GM12878 (cell line): ENCODE measurements at regions not wholly inside any gene's neighbourhood (a gene's known extent, or its start where the extent isn't known, plus 50 kb on each side); places are given as distances from the start of the nearest gene placed in this dataset.

Experiments used
- ATAC-seq: fragments of 200-7000 bp; cut with Tn5 transposase; 3 replicates; pipeline ENCODE4 v1.9.1; 2020; ENCODE audit warnings: mild to moderate bottlenecking, moderate library complexity
- BruUV-seq: library from RNA; stranded (reverse); fragments of 400-500 nt; replicated peaks from 2 replicates; lab custom pipeline; 2021; lab: Mats Ljungman, UMichigan
- CTCF ChIA-PET: fragments of 300-600 bp; sonication (Branson Sonifier 250); formaldehyde crosslinking; extraction: SDS; loops from one replicate; lab custom pipeline; 2021; ENCODE audit warnings: inconsistent platforms; lab: Yijun Ruan, JAX
- POLR2A ChIA-PET: fragments of 350-600 bp; formaldehyde crosslinking; extraction: SDS; loops from one replicate; lab custom pipeline; 2021; ENCODE audit warnings: inconsistent platforms; lab: Charles Lee
- RAD21 ChIA-PET: fragments of 300-600 bp; sonication (Branson Sonifier 250); formaldehyde crosslinking; loops from one replicate; lab custom pipeline; 2023; ENCODE audit warnings: antibody characterized with exemption; ENCODE audit not compliant: unreplicated experiment; lab: Charles Lee
- SMC1A ChIA-PET: fragments of 300-600 bp; sonication (Branson Sonifier 250); formaldehyde crosslinking; loops from one replicate; lab custom pipeline; 2023; ENCODE audit not compliant: unreplicated experiment, uncharacterized antibody; lab: Charles Lee
- DNase-seq: peaks from one replicate; pipeline ENCODE4 v3.0.0-alpha.2; 2011; ENCODE audit warnings: low read depth, low spot score
- FAIRE-seq: peaks from 3 replicates; lab custom pipeline; 2011; peaks lifted over from hg19 to GRCh38; lab: Jason Lieb, UNC
- H2AFZ ChIP-seq: 2 replicates; pipeline ENCODE4 v1.6.0; 2011; ENCODE audit warnings: low read depth, low read length, control low read depth; ENCODE audit not compliant: control insufficient read depth
- H3K27ac ChIP-seq: 2 replicates; pipeline ENCODE4 v1.5.1; 2011; ENCODE audit warnings: control low read depth; ENCODE audit not compliant: control insufficient read depth, insufficient read depth
- H3K27me3 ChIP-seq, 2 experiments: replicated peaks in 1 of 2; 2 replicates each; pipeline versions ENCODE4 v1.6.0 to v1.6.1; 2011; ENCODE audit warnings: low read length in 1 of 2; ENCODE audit not compliant: control insufficient read depth in 2 of 2, insufficient read depth in 2 of 2
- H3K36me3 ChIP-seq, 2 experiments: 2 replicates each; pipeline ENCODE4 v1.5.1; 2011; ENCODE audit warnings: low read length in 1 of 2; ENCODE audit not compliant: control insufficient read depth in 2 of 2, insufficient read depth in 2 of 2
- H3K4me1 ChIP-seq: 2 replicates; pipeline ENCODE4 v1.6.1; 2011; ENCODE audit warnings: mild to moderate bottlenecking, low read length, moderate library complexity, mixed read lengths; ENCODE audit not compliant: control insufficient read depth, insufficient read depth
- H3K4me2 ChIP-seq: 2 replicates; pipeline ENCODE4 v1.6.0; 2011; ENCODE audit warnings: control low read depth; ENCODE audit not compliant: control insufficient read depth, insufficient read depth
- H3K4me3 ChIP-seq: fragments of 200-600 bp; sonication (generic); 2 replicates; pipeline ENCODE4 v1.5.1; 2016
- H3K79me2 ChIP-seq: 2 replicates; pipeline ENCODE4 v1.6.0; 2011; ENCODE audit warnings: low read length; ENCODE audit not compliant: control insufficient read depth, insufficient read depth
- H3K9ac ChIP-seq: 2 replicates; pipeline ENCODE4 v1.8.0; 2011; ENCODE audit warnings: low read length, control low read depth, mixed read lengths; ENCODE audit not compliant: control insufficient read depth, insufficient read depth
- H3K9me3 ChIP-seq: replicated peaks from 3 replicates; pipeline ENCODE4 v1.5.1; 2011; ENCODE audit warnings: mild to moderate bottlenecking, low read length; ENCODE audit not compliant: control insufficient read depth, insufficient read depth
- H4K20me1 ChIP-seq: 2 replicates; pipeline ENCODE4 v1.6.0; 2011; ENCODE audit not compliant: control insufficient read depth, insufficient read depth
- ASH2L ChIP-seq: fragments of 300-600, 200-600 bp; sonication (generic); IDR thresholded peaks from 2 replicates; pipeline ENCODE4 v1.6.1; 2017; ENCODE audit warnings: low read depth, mild to moderate bottlenecking, borderline replicate concordance
- ATF2 ChIP-seq: IDR thresholded peaks from 2 replicates; pipeline ENCODE4 v1.6.1; 2012; ENCODE audit warnings: low read length, inconsistent platforms
- CREM ChIP-seq: IDR thresholded peaks from 2 replicates; pipeline ENCODE4 v1.6.1; 2014; ENCODE audit warnings: antibody characterized with exemption, low read depth
- GABPA ChIP-seq: IDR thresholded peaks from 2 replicates; pipeline ENCODE4 v1.6.1; 2014; ENCODE audit warnings: antibody characterized with exemption, low read depth, mild to moderate bottlenecking, inconsistent platforms
- GATAD2B ChIP-seq: fragments of 450-650 bp; conservative IDR thresholded peaks from 2 replicates; pipeline ENCODE4 v1.6.1; 2017; ENCODE audit warnings: low read depth, mild to moderate bottlenecking, moderate library complexity
- IKZF2 ChIP-seq, 2 experiments: fragments of 450-650 bp; IDR thresholded peaks; 2 replicates each; pipeline ENCODE4 v1.6.1; 2017; ENCODE audit warnings: mild to moderate bottlenecking in 2 of 2, moderate library complexity in 2 of 2
- JUNB ChIP-seq: IDR thresholded peaks from 2 replicates; pipeline ENCODE4 v1.6.1; 2016; ENCODE audit warnings: antibody characterized with exemption, mild to moderate bottlenecking
- KAT2A ChIP-seq: conservative IDR thresholded peaks from 2 replicates; pipeline ENCODE4 v1.6.1; 2011; ENCODE audit warnings: low read depth, low read length; ENCODE audit not compliant: control insufficient read depth
- POLR2AphosphoS5 ChIP-seq: IDR thresholded peaks from 2 replicates; pipeline ENCODE4 v1.6.1; 2011; ENCODE audit warnings: mild to moderate bottlenecking, low read length, inconsistent platforms
- RFX5 ChIP-seq: IDR thresholded peaks from 2 replicates; pipeline ENCODE4 v1.6.1; 2011; ENCODE audit warnings: low read depth, low read length, improper control_type of control experiment
- SMAD1 ChIP-seq: fragments of 450-650 bp; IDR thresholded peaks from 2 replicates; pipeline ENCODE4 v1.6.1; 2018; ENCODE audit warnings: mild to moderate bottlenecking, low read depth; ENCODE audit not compliant: partially characterized antibody
- TAF1 ChIP-seq: IDR thresholded peaks from 2 replicates; pipeline ENCODE4 v1.6.1; 2011; ENCODE audit warnings: mild to moderate bottlenecking, low read depth, low read length, borderline replicate concordance
- TCF12 ChIP-seq: IDR thresholded peaks from 2 replicates; pipeline ENCODE4 v1.6.1; 2011; ENCODE audit warnings: low read depth, mild to moderate bottlenecking, low read length
- ZNF24 ChIP-seq: fragments of 450-650 bp; IDR thresholded peaks from 2 replicates; pipeline ENCODE4 v1.6.1; 2017; ENCODE audit warnings: antibody characterized with exemption, mild to moderate bottlenecking
- WGBS: methylation state at CpG from one replicate; pipeline ENCODE4 v1.1.6; 2016; ENCODE audit warnings: low lambda C conversion rate; ENCODE audit not compliant: insufficient replicate concordance, insufficient coverage; ENCODE audit errors: missing lambda C conversion rate; 5-methylcytosine and 5-hydroxymethylcytosine counted together
- in situ Hi-C: fragments of 300-500 bp; cut with MboI; formaldehyde crosslinking; loops from 9 replicates; pipeline ENCODE4 v1.14.3; 2018; ENCODE audit warnings: mixed read lengths
- intact Hi-C: fragments of 100-400 bp; cut with micrococcal nuclease; formaldehyde crosslinking; loops from one replicate; pipeline ENCODE4 v1.14.2; 2022; ENCODE audit not compliant: unreplicated experiment
- TF ChIP-seq, protein P1 (sequence below): fragments of 150-350 bp; IDR thresholded peaks from 2 replicates; pipeline ENCODE4 v1.6.1; 2016; ENCODE audit warnings: low read depth, low read length

DNA sequence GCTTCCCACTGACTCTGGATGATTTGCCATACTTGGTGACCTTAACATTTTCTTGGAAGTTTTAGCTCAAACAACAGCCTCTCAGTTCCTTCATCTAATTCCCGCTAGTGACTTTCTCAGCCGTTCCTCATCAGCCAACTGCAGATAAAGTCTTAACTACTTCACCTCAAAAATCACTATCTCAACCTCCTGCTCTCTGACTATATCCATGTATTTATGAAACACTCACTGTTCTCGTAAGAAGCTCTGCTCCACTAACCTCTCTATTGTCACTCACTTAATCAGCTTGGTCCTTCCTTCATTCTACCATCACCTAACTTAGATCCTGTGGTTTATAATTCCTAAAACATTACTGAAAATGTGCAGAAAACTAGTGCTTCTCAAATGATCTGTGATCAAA lies 1551.6 kb downstream of the MRPL39 start:
- no peak for FAIRE-seq
- CTCF ChIA-PET, result interaction anchor here (2.0 kb wide), 1 partner anchor 10 kb away, joined by 7 read pairs; no protein-coding TSS in a partner anchor

More for the DNA sequence above, 1551.6 kb downstream of the MRPL39 start:
- ATAC-seq, result no peak
- no peak overlapping the region for H2AFZ ChIP-seq
- H3K4me1 ChIP-seq, result no peaks in the 10 kb centered on the region
- ChIA-PET RAD21 (no interaction called here), POLR2A (no interaction called here), SMC1A (no interaction called here)
- H3K4me2 ChIP-seq, result no peak overlapping the region
- DNase-seq, result no peak
- no peaks in the 10 kb centered on the region for H3K36me3 ChIP-seq
- no peaks in the 10 kb centered on the region for H4K20me1 ChIP-seq
- H3K79me2 ChIP-seq, result no peaks in the 10 kb centered on the region
- 57% methylated on average over 3 of the region's 3 CpGs for WGBS
- BruUV-seq, result no TSS peak
- no peaks in the 10 kb centered on the region for H3K9me3 ChIP-seq
- TF ChIP-seq POLR2AphosphoS5 (no peak), CREM (no peak), GATAD2B (no peak), GABPA (no peak), TCF12 (no peak), JUNB (no peak), ATF2 (no peak), KAT2A (no peak), ZNF24 (no peak), RFX5 (no peak), TAF1 (no peak), SMAD1 (no peak), IKZF2 (IDR thresholded peaks at IDR 0.05) (no peak), ASH2L (no peak)
- TF ChIP-seq, protein P1, sequence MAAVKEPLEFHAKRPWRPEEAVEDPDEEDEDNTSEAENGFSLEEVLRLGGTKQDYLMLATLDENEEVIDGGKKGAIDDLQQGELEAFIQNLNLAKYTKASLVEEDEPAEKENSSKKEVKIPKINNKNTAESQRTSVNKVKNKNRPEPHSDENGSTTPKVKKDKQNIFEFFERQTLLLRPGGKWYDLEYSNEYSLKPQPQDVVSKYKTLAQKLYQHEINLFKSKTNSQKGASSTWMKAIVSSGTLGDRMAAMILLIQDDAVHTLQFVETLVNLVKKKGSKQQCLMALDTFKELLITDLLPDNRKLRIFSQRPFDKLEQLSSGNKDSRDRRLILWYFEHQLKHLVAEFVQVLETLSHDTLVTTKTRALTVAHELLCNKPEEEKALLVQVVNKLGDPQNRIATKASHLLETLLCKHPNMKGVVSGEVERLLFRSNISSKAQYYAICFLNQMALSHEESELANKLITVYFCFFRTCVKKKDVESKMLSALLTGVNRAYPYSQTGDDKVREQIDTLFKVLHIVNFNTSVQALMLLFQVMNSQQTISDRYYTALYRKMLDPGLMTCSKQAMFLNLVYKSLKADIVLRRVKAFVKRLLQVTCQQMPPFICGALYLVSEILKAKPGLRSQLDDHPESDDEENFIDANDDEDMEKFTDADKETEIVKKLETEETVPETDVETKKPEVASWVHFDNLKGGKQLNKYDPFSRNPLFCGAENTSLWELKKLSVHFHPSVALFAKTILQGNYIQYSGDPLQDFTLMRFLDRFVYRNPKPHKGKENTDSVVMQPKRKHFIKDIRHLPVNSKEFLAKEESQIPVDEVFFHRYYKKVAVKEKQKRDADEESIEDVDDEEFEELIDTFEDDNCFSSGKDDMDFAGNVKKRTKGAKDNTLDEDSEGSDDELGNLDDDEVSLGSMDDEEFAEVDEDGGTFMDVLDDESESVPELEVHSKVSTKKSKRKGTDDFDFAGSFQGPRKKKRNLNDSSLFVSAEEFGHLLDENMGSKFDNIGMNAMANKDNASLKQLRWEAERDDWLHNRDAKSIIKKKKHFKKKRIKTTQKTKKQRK, result no peak
- TF ChIP-seq, all 136 proteins: peak for 0
- intact Hi-C loops, result no loop called here
- Histone ChIP-seq H3K4me3 (no peak overlapping the region), H3K27ac (no peak overlapping the region), H3K27me3 (no peaks in the 10 kb centered on the region), H3K9ac (no peak overlapping the region)
- in situ Hi-C loops, result no loop called here
